ENCODE measurements at regions not wholly inside any gene's neighbourhood (a gene's known extent, or its start where the extent isn't known, plus 50 kb on each side); places are given as distances from the start of the nearest gene placed in this dataset.

DNA sequence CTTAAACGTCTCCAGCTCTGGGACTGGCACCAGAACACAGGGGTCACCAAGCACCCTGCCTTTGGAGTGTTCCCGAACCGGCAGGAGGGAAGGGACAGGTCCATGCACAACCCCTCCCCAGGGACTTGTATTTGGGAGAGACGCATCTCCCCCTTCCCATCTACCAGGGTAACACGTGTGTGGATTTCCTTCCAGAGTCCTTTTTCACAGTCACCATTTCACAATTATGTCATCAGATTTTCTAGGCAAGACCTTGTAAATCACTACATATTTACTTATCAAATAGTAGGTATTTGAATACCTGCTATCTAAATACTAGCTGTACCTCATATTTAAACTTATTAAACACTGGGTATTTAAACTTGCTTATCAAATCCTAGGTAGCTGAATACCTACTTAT is 57.4 kb upstream of the AJAP1 start:
- peak overlapping the region; percentile 96 for H3K27ac ChIP-seq
- TF ChIP-seq, protein P1, sequence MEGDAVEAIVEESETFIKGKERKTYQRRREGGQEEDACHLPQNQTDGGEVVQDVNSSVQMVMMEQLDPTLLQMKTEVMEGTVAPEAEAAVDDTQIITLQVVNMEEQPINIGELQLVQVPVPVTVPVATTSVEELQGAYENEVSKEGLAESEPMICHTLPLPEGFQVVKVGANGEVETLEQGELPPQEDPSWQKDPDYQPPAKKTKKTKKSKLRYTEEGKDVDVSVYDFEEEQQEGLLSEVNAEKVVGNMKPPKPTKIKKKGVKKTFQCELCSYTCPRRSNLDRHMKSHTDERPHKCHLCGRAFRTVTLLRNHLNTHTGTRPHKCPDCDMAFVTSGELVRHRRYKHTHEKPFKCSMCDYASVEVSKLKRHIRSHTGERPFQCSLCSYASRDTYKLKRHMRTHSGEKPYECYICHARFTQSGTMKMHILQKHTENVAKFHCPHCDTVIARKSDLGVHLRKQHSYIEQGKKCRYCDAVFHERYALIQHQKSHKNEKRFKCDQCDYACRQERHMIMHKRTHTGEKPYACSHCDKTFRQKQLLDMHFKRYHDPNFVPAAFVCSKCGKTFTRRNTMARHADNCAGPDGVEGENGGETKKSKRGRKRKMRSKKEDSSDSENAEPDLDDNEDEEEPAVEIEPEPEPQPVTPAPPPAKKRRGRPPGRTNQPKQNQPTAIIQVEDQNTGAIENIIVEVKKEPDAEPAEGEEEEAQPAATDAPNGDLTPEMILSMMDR (conservative IDR thresholded peaks at IDR 0.05) = no peak

DNA sequence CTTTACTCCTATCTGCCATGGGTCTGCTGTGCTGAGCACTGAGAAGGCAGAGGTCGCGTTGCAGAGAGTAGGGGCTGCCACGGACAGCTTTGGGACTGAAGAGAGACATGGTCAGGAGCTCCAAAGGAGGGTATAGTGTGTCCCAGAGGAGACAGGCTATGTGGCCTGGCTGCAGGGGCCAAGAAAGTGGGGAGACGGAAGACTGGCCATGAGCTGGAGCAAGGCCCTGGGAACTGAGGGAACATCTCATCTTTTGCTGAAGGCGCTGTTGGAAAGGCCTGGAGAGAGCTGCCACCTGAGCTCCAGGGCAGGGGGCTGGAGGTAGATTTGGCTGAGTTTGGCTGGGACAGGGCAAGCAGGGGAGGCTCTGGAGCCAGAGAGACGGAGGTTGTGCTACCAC is 55.8 kb upstream of the AJAP1 start:
- H3K27ac ChIP-seq = peak overlapping the region; percentile 96

GRCh38 chr1:4599521-4599920 is 54.9 kb upstream of the AJAP1 start:
- H3K27ac ChIP-seq = no peak overlapping the region; the same call in 1 of the 2 replicates

More for the DNA sequence above, 55.8 kb upstream of the AJAP1 start:
- TF ChIP-seq, protein P1 (conservative IDR thresholded peaks at IDR 0.05) = no peak

GRCh38 chr1:4599951-4600481 is 54.4 kb upstream of the AJAP1 start:
- no peak overlapping the region; the same call in 1 of the 2 replicates for H3K27ac ChIP-seq
- TF ChIP-seq, protein P1 (conservative IDR thresholded peaks at IDR 0.05) = no peak

More at GRCh38 chr1:4599521-4599920, 54.9 kb upstream of the AJAP1 start:
- TF ChIP-seq, protein P1 (conservative IDR thresholded peaks at IDR 0.05) = no peak

DNA sequence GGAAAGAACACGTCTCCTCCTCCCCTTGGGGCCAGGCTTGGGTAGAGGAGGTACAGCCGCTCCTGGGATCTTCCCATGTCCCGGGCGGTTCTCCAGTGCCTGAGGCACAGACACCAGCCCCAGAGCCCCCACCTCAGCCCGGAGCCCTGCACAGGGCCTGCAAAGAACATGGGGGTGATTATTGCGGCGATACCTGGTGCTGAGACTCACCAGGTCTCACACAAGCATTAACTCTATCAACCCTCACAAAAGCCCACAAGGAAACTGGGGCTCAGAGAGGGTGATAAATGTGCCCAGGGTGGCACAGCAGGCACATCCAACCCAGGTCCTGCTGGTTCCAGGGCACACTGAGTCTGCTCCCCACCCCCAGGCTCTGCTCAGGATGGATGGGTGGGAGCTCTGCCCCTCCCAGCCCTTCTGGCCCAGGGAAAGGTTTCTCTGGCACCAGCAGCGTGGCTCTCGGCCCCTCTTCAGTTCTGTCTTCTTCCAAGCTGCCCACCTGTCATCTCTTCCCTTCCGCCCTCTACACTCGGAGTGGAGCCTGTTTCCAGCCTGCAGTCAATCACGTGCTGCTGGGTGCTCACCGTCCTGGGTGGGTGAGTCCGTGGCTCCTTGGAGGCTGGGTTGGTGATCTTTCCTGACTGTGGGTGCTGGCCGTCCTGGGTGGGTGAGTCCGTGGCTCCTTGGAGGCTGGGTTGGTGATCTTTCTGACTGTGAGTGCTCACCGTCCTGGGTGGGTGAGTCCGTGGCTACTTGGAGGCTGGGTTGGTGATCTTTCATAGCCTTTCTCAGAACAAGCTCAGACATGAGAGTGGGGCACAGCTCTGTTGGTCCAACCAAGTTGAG is 53.6 kb upstream of the AJAP1 start:
- TF ChIP-seq, protein P1 (conservative IDR thresholded peaks at IDR 0.05) = no peak
- no peak overlapping the region for H3K27ac ChIP-seq

GRCh38 chr1:4601941-4602340 is 52.5 kb upstream of the AJAP1 start:
- no peak overlapping the region for H3K27ac ChIP-seq

More at GRCh38 chr1:4601941-4602340, 52.5 kb upstream of the AJAP1 start:
- TF ChIP-seq, protein P1 (conservative IDR thresholded peaks at IDR 0.05) = no peak

All from VCaP (cell line).